VCaP (cell line): ENCODE measurements at regions not wholly inside any gene's neighbourhood (a gene's known extent, or its start where the extent isn't known, plus 50 kb on each side); places are given as distances from the start of the nearest gene placed in this dataset.

Experiments used
- H3K27ac ChIP-seq: fragments of 450-650 bp; 2 replicates; pipeline ENCODE4 v1.5.1; 2017
- CTCF ChIP-seq: fragments of 450-650 bp; conservative IDR thresholded peaks from 2 replicates; pipeline ENCODE4 v1.5.1; 2017; ENCODE audit warnings: mild to moderate bottlenecking, moderate library complexity

DNA sequence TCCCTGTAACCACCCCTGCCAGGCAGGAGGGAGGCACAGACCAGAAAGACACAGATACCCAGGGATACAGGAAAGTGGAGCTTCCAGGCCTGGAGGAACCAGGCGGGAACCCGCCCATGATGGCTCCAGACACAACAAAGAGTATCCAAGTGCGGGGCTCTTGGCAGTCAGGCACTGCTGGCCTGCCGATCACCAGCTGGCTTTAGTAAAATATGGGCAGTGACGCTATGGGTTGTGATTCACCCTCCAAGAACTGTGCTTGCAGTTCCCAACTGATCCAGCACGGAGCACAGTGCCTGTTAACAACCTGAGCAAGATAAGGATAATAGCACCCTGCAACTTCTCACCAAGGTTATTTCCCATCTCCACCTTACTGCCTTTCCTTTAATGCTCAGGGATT is 463.3 kb downstream of the IRX1 start:
- TF ChIP-seq CTCF: no peak
- H3K27ac ChIP-seq: no peak overlapping the region

DNA sequence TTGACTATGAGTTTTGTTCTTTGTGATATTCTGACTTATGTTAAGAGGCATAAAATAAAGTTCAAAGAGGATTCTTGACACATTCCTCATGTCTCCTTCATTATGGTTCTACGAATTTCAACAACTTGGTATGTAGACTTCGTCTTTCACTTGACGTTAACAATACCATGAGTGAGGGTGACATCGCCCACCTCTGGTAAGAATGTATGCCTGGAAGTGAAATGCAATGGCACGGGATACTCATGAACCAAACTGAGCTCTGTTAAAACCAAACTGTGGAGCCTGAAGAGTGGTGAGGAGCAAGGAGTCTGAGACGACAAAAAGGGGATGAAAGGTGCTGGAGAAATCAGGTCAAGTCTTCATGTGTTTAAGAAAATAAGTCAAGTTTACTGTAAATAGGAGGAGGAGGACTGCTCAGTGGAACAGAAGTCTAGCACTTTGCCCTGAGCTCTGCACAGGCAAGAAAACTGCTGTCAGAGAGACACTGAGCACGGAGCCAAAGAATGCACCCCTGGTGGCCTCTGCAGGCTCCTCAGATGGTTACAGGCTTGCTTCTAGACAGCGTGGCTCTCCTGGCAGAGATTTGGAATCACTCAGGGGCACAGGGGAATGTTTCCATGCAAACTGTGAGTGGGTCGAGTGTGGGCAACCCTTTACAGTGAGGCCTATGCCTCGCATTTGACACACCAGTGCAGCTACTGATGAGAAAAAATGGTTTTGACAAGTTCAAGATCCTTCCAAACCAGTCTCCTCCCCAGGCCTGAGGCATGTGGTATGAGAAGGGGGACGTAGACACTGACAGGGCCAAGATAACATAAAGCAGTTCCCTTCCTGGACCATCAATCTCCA is 470.1 kb downstream of the IRX1 start:
- no peak overlapping the region for H3K27ac ChIP-seq
- TF ChIP-seq CTCF: no peak

DNA sequence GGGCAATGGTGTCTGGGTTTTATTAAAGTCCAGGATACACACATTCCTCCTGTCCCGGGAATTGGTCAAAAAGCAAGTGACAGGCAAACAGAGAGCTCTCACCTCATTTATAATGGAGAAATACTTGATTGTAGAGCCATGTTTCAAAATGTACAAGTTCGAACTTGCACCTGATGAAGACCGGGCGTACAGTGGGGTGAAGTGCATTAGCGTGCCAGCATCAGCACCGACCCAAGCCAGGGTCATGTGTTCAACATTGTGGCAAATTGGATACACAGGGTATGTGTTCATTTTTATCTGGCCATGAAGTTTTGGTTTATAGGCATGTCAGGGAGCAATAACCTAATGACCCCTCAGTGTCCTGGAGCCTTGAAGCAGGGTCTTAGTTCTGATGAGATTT is 472.5 kb downstream of the IRX1 start:
- TF ChIP-seq CTCF: no peak
- H3K27ac ChIP-seq: no peak overlapping the region

GRCh38 chr5:4078544-4078943 is 482.9 kb downstream of the IRX1 start:
- TF ChIP-seq CTCF: no peak
- no peak overlapping the region for H3K27ac ChIP-seq

DNA sequence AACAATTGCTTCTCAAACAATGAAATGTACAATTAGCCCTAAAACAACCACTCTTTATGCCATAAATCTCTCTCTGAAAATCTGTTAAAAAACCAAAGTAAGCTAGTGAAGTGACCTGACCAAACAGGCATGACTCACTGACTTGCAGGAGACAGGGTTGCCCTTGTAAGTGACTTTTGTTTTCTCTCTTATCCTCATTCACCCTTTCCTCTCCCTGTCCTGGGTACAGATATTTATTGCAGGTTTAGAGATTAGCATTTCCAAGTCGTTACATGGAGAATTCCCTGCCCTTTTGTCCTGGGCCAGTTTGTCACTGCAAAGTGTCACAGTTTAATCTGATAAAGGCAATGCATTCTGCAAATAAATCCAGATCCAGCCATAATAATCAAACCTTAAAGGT is 484.2 kb downstream of the IRX1 start:
- TF ChIP-seq CTCF: no peak

DNA sequence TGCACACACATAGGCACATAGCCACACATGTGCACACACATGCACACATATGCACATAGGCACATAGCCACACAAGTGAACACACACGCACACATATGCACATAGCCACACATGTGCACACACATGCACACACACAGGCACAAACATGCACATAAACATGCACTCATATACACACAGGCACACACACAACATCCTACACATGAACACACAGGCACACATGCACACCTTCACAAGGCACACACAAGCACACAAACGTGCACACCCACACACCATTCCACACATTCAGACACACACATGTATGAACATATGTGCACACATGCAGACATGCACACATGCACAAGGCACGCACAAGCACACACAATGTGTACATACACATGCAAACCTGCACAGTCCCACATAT is 484.7 kb downstream of the IRX1 start:
- H3K27ac ChIP-seq: no peak overlapping the region
- no peak for TF ChIP-seq CTCF

More for the DNA sequence above, 484.2 kb downstream of the IRX1 start:
- no peak overlapping the region for H3K27ac ChIP-seq

- no peak for TF ChIP-seq CTCF
- no peak overlapping the region for H3K27ac ChIP-seq
These were observed 485.4 kb downstream of the IRX1 start for GRCh38 chr5:4081059-4081458.
